A549 (cell line): ENCODE measurements at regions not wholly inside any gene's neighbourhood (a gene's known extent, or its start where the extent isn't known, plus 50 kb on each side); places are given as distances from the start of the nearest gene placed in this dataset.

Experiments used
- PHF8 ChIP-seq: fragments of 200-600 bp; sonication (generic); IDR thresholded peaks from 2 replicates; pipeline ENCODE4 v1.6.1; 2016; ENCODE audit warnings: low read depth, mild to moderate bottlenecking, antibody characterized with exemption, moderate library complexity, borderline replicate concordance
- POLR2A ChIP-seq: IDR thresholded peaks from 2 replicates; pipeline ENCODE4 v1.6.1; 2012; ENCODE audit warnings: mild to moderate bottlenecking, low read length
- TF ChIP-seq, protein P1 (sequence below): fragments of 450-650 bp; IDR thresholded peaks from 2 replicates; pipeline ENCODE4 v1.6.1; 2014; ENCODE audit warnings: antibody characterized with exemption
- TF ChIP-seq, protein P2 (sequence below): fragments of >200 bp; sonication (Bioruptor Twin); formaldehyde crosslinking; IDR thresholded peaks from 3 replicates; pipeline ENCODE4 v1.5.1; 2016

DNA sequence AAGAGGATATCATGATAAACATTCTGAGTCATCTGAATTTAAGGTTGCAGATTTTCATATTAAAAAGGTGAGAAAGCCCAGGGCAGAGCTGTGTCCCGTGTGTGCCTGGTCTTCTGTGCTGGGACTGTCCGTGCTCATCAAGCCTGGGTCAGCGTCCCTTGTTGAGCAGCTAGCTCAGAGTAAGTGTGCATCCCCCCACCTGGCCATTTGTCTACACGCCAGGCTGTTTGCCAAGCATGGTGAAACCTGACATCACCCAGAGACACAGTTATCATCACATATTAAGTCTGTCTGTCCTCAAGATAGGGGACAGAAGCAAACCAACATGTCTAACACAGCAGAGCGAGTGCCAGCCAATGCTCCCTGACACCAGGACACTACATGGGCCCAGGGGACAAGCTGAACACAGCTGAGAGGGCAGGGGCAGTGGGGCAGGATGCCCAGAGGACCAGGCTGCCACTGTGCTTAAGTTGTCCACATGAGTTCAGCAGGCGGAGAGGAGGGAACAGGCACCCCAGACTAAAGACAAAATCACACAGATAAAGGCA is 57.9 kb upstream of the CNEP1R1 start:
- TF ChIP-seq, protein P1, sequence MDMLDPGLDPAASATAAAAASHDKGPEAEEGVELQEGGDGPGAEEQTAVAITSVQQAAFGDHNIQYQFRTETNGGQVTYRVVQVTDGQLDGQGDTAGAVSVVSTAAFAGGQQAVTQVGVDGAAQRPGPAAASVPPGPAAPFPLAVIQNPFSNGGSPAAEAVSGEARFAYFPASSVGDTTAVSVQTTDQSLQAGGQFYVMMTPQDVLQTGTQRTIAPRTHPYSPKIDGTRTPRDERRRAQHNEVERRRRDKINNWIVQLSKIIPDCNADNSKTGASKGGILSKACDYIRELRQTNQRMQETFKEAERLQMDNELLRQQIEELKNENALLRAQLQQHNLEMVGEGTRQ: no peak
- TF ChIP-seq, protein P2, sequence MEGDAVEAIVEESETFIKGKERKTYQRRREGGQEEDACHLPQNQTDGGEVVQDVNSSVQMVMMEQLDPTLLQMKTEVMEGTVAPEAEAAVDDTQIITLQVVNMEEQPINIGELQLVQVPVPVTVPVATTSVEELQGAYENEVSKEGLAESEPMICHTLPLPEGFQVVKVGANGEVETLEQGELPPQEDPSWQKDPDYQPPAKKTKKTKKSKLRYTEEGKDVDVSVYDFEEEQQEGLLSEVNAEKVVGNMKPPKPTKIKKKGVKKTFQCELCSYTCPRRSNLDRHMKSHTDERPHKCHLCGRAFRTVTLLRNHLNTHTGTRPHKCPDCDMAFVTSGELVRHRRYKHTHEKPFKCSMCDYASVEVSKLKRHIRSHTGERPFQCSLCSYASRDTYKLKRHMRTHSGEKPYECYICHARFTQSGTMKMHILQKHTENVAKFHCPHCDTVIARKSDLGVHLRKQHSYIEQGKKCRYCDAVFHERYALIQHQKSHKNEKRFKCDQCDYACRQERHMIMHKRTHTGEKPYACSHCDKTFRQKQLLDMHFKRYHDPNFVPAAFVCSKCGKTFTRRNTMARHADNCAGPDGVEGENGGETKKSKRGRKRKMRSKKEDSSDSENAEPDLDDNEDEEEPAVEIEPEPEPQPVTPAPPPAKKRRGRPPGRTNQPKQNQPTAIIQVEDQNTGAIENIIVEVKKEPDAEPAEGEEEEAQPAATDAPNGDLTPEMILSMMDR: no peak
- TF ChIP-seq PHF8: no peak
- TF ChIP-seq POLR2A: no peak
